ACHN (cell line): ENCODE measurements at regions not wholly inside any gene's neighbourhood (a gene's known extent, or its start where the extent isn't known, plus 50 kb on each side); places are given as distances from the start of the nearest gene placed in this dataset.
"Not testable (repeated sequence)": the region's sequence is repeated elsewhere in the genome, so short reads cannot be mapped to it uniquely, and the experiment has no call there.

Experiments
- DNase-seq: peaks from one replicate; pipeline ENCODE4 v3.0.0-alpha.2; 2015
- in situ Hi-C: cut with HindIII; loops from 2 replicates; pipeline ENCODE4 v1.10.0; 2017; ENCODE audit warnings: low sequenced_read_pairs, low pct_ligation_motif_present, low pct_unique_long_range_greater_than_20kb

- in situ Hi-C loops: no loop called here
- DNase-seq: no peak
These were observed 58.3 kb upstream of the CSNK1A1L start for GRCh38 chr13:37163641-37164265.

GRCh38 chr13:37158481-37158880, 53.0 kb upstream of the CSNK1A1L start:
- no peak for DNase-seq
- in situ Hi-C loops: no loop called here

GRCh38 chr13:37155613-37156097, 50.2 kb upstream of the CSNK1A1L start:
- DNase-seq, in situ Hi-C loops: not testable (repeated sequence)
